Kidney (tissue), 13 donors: ENCODE measurements at regions not wholly inside any gene's neighbourhood (a gene's known extent, or its start where the extent isn't known, plus 50 kb on each side); places are given as distances from the start of the nearest gene placed in this dataset.

Source experiments
- DNase-seq, 5 donors: peaks; one replicate each; pipeline ENCODE4 v3.0.0-alpha.2; 2013 to 2020
- FAIRE-seq: peaks from 2 replicates; lab custom pipeline; 2012; peaks lifted over from hg19 to GRCh38; lab: Jason Lieb, UNC
- H3K27ac ChIP-seq, 2 donors: one replicate each; pipeline ENCODE4 v1.7.0; 2013; ENCODE audit warnings: low read depth in 2 of 2, low read length in 2 of 2, inconsistent platforms in 1 of 2
- H3K27me3 ChIP-seq: one replicate; pipeline ENCODE4 v1.7.1; 2013; ENCODE audit warnings: low read length, inconsistent platforms; ENCODE audit not compliant: control insufficient read depth, insufficient read depth
- H3K36me3 ChIP-seq, 3 donors: one replicate each; pipeline versions ENCODE4 v1.7.0 to v1.7.1; 2013; ENCODE audit warnings: low read length in 3 of 3, control low read depth in 1 of 3, inconsistent platforms in 1 of 3; ENCODE audit not compliant: insufficient read depth in 3 of 3, control insufficient read depth in 2 of 3
- H3K4me1 ChIP-seq, 3 donors: one replicate each; pipeline versions ENCODE4 v1.7.0 to v1.7.1; 2013; ENCODE audit warnings: low read length in 3 of 3, inconsistent platforms in 1 of 3, low read depth in 1 of 3; ENCODE audit not compliant: control insufficient read depth in 2 of 3, insufficient read depth in 2 of 3
- H3K4me3 ChIP-seq, 3 donors: one replicate each; pipeline versions ENCODE4 v1.7.0 to v1.8.1; 2013; ENCODE audit warnings: low read length in 3 of 3, control low read depth in 1 of 3, inconsistent platforms in 1 of 3
- H3K9ac ChIP-seq, 3 donors: one replicate each; pipeline versions ENCODE4 v1.7.0 to v1.7.1; 2013; ENCODE audit warnings: low read length in 3 of 3, control low read depth in 1 of 3, inconsistent platforms in 1 of 3
- H3K9me3 ChIP-seq, 3 donors: one replicate each; pipeline versions ENCODE4 v1.7.0 to v1.7.1; 2013; ENCODE audit warnings: low read length in 3 of 3, control low read depth in 1 of 3, inconsistent platforms in 1 of 3; ENCODE audit not compliant: control insufficient read depth in 2 of 3, insufficient read depth in 1 of 3
- intact Hi-C: fragments of 100-400 bp; cut with DNase I; formaldehyde crosslinking; loops from one replicate; pipeline ENCODE4 v1.11.1; 2022
- TF ChIP-seq, protein P1 (sequence below): IDR thresholded peaks from 3 replicates; pipeline ENCODE4 v1.5.1; 2012; ENCODE audit warnings: mild to moderate bottlenecking, moderate library complexity, borderline replicate concordance; ENCODE audit not compliant: insufficient read depth; ENCODE audit errors: extremely low read depth
- donor health status: control.
- donor health status: control.
- donor health status: control.
- donor health status: control.
- donor health status: control.
- donor health status: DM: yes; HTN: yes; CAD: no.
- donor health status: Normal renal cell carcinoma (clear cell type).

DNA sequence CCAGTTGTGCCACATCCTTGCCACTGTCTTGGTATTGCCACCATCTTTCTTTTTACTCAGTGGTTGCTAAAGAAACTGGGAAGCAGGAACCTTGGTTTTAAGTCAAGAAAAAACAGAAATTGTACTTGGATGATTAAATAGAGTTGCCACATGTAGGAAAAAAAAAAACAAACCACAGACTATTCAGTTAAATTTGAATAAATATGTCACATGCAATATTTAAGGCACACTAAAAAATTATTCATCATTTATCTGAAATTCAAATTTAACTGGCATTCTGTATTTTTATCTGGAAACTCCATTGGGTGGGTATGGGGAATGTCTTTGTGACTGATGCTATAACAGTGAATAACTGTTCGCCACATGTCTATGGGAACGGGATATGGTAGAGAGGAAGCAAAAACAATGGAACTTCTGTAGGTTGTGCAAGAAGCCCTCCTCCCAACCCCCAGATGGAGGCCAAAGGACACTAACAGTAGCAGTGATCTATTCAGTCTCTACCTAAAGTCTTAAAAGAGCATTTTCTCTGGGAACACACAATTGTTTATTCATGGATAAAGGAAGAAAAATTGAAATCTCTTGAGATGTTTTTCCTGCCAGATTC, 57.0 kb upstream of the PLAC8 start:
- TF ChIP-seq, protein P1, sequence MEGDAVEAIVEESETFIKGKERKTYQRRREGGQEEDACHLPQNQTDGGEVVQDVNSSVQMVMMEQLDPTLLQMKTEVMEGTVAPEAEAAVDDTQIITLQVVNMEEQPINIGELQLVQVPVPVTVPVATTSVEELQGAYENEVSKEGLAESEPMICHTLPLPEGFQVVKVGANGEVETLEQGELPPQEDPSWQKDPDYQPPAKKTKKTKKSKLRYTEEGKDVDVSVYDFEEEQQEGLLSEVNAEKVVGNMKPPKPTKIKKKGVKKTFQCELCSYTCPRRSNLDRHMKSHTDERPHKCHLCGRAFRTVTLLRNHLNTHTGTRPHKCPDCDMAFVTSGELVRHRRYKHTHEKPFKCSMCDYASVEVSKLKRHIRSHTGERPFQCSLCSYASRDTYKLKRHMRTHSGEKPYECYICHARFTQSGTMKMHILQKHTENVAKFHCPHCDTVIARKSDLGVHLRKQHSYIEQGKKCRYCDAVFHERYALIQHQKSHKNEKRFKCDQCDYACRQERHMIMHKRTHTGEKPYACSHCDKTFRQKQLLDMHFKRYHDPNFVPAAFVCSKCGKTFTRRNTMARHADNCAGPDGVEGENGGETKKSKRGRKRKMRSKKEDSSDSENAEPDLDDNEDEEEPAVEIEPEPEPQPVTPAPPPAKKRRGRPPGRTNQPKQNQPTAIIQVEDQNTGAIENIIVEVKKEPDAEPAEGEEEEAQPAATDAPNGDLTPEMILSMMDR, result no peak
- no peaks in the 10 kb centered on the region for H3K9me3 ChIP-seq
- H3K27ac ChIP-seq, result no peak overlapping the region
- FAIRE-seq, result no peak
- no peak overlapping the region for H3K9ac ChIP-seq
- DNase-seq, result no peak
- intact Hi-C loops, result no loop called here
- no peak overlapping the region for H3K4me3 ChIP-seq
- no peaks in the 10 kb centered on the region for H3K4me1 ChIP-seq
- H3K27me3 ChIP-seq, result no peaks in the 10 kb centered on the region
- no peaks in the 10 kb centered on the region for H3K36me3 ChIP-seq

DNA sequence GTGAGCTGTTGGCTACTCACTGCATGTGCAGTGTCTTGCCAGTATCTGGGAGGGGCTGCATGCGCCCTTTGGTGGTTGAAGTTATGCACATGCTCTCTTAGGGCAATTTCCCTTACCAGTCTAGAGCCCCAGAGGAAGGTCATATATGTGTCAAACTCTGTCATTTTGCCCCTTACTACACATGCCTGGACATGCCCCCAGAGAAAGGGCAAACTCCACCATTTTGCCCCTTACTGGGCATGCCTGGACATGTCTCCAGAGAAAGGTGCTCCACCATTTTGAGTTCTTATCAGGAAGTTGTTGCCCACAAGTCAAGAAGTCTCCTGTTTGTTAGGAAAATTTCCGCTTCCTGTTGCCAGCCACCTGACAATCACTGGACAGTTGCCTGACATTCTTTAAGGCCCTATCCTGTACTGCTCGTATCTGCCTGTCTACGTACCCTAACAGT, 56.4 kb upstream of the PLAC8 start:
- Histone ChIP-seq H3K36me3 (no peaks in the 10 kb centered on the region), H3K27me3 (no peaks in the 10 kb centered on the region), H3K9ac (no peak overlapping the region), H3K4me1 (no peaks in the 10 kb centered on the region), H3K27ac (no peak overlapping the region), H3K4me3 (no peak overlapping the region), H3K9me3 (no peaks in the 10 kb centered on the region)
- DNase-seq (no peak), FAIRE-seq (no peak)
- intact Hi-C loops, result no loop called here
- TF ChIP-seq, protein P1, result no peak
